Activated naive CD4-positive, alpha-beta T cell treated with Interleukin-2 at 50 U/mL for 16 hours (primary cell): ENCODE measurements at regions not wholly inside any gene's neighbourhood (a gene's known extent, or its start where the extent isn't known, plus 50 kb on each side); places are given as distances from the start of the nearest gene placed in this dataset.

Source experiments
- DNase-seq: peaks from one replicate; pipeline ENCODE4 v3.0.0-alpha.2; 2020

DNA sequence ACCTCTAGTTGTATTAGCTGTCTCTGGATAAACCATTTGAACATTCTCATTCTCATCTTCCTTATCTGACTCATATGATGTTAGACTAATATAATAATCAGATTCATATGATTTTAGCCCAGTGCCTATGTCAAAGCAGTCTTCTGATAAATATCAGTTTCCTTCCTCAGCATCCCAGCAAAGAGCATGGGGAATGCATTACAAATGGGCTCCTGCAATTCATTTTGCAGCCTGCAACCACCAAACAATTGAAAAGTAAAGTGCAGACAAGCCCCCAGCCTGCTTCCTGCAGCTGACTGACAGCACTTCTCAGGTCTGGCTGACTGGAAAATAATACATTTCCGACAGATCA lies 78.2 kb upstream of the STAC start:
- no peak for DNase-seq

DNA sequence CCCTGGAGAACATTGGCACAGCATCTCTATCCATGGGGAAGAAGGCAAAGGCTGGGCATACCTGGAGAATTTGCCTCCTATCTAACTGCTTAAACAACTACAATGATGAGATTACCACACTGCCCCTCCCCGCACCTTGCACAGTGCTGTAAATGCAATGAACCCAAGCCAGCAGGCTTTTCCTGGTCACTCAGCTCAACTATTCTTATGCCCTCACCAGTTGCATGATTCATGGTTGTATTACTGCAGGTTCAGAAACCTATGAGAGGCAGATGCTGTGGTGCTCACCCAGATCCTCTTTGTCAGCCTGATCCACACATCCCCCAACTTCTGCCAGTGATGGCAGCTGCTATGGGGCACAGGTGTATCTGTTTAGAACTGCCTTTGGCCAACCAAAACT lies 77.7 kb upstream of the STAC start:
- DNase-seq, result no peak

DNA sequence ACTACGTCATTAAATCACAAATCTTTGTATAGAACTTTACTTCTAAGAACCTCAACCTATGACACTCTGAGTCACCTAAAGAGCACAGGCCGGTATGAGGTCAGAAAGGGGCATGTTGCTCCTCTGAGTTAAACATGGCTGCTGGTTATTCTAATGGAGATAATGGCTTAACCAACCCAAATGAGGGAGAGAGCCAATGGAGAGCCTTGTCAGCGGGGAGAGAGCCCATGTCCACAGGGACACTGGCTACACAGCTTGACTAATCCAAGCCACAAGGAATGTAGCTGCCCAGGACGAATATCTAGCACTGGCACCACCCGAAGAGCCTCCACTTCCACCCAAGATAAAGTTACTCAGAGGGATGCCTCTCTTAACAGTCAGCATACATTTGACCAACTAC lies 77.0 kb upstream of the STAC start:
- no peak for DNase-seq

DNA sequence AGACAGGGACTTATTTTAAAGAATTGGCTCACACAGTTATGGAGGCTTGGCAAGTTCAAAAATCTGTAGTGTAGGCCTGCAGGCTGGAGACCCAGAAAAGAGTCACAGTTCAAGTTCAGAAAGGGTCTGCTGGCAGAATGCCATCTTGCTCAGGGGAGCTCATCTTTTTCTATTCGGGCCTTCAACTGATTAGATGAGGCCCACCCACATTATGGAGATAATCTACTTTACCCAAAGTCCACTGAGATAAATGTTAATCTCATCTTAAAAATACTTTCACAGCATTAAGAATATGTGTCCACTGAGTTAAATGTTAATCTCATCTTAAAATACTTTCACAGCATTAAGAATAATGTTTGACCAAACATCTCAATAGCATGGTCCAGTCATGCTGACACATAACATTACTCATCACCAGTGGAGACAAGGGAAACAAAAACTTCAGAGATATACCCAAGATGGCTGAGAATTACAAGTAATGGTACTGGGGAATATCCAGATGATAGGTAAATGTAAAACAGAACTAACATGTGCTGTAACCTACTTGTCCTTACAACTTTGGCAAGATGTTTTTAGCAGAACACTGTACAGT lies 74.3 kb upstream of the STAC start:
- DNase-seq, result no peak

DNA sequence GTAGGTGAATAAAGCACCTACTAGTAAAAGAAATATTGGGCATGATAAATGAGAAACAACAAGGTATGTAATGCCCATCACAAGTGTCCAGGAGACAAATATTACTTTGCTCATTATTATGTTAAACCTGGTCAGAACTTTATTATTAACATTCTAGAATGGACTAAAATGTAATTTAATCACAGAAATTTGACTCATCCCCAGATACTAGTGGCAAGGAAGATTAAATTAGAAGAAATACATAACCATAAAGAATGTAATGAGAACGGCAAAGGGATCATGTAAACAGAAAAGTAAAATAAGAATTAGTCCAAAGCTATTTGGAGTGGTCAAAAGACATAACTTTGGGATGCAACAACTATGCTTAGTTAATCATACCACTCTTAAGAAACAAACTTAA lies 71.2 kb upstream of the STAC start:
- no peak for DNase-seq

DNA sequence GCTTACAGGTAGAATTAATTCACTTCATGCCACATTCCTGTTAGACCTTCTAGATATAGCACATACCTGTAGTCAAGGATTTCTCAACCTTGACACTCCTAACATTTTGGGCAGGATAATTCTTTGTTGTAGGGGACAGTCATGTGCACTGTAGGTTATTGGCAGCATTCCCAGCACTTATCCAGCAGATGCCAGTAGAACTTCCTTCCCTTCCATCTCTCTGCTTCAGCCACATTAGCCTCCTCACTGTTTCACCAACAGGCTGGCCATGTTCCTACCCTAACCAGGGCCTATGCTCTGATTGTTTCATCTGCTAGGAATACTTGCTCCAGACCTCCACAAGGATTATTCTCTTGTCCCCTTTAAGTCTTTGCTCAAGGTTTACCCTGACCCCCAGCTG lies 68.0 kb upstream of the STAC start:
- DNase-seq, result no peak

DNA sequence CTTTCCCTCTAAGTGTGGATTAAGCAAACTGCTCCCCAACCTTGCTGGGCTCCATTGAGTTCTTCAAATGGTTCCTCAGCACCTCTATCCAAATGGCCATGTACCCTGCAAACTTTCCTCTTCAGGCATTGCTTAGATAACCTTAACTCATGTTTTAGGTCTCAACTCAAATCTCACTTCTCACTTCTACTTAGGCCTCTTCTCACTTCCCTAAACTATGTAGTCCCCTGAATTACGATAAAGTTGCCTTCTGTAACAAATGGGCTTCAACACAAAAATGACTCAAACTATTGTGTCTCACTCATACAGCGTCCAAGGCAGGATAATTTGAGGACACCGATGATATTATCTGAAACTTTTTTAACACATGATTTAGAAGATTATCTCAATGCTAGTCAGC lies 62.4 kb upstream of the STAC start:
- DNase-seq, result no peak

DNA sequence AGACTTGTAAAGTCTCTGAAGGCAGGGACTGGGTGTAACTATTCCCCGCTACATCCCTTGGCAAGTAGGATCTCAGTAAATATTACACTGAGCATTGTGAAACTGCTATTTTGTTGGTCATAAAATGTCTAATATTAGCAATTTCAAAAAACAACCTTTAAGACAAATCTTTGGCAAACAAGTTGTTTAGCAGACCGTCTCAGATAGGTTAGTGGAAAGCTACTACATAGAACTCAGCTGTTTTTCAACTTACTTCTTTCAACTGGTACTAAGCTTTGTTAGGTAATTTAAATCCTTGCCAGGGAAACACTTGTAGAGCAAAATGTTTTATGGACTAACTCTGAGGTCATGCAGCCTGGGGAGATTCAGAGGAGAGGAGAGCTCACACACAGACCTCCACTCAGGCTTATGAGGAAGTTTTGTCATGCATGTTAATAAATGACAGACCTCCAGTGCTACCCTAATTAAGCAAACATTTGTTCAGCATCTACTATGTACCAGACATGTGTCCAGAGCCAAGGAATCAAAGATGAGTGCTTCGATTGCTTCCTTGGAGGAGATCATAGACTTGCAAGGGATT lies 61.6 kb upstream of the STAC start:
- no peak for DNase-seq

DNA sequence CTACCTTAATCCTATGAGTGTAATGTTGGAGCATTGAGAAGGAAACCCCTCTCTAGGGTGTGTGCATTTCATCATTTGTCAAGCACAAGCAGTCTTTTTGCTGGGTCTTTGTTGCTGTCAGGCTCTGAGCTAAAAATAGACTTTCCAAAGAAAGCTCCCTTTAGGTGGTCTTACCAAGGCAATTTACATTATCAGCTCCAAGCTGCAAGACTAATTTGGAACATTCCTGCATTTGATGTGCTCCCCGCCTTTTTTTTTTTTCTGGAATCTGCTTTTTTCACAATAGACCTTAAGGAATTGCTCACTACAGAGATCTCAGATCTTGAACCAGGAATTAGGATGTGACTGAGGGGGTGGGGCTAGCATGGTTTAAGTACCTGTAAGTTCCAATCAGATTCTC lies 60.6 kb upstream of the STAC start:
- no peak for DNase-seq
